ENCODE measurements at regions not wholly inside any gene's neighbourhood (a gene's known extent, or its start where the extent isn't known, plus 50 kb on each side); places are given as distances from the start of the nearest gene placed in this dataset.
A peak's percentile ranks its signal among the peaks of the same experiment; 100 is the strongest.

GRCh38 chr9:119559986-119560385 lies 190.8 kb upstream of the BRINP1 start:
- no peaks in the 10 kb centered on the region for H3K4me1 Mint-ChIP-seq (ENCODE audit: insufficient read depth, unreplicated experiment)
- ChIA-PET CTCF (interaction anchor here (3.2 kb wide), 1 partner anchor 789 kb away, joined by 13 read pairs; no protein-coding TSS in a partner anchor), POLR2A (no interaction called here)
- H3K9me3 Mint-ChIP-seq (ENCODE audit: unreplicated experiment) = peaks cover 7% of the 10 kb centered on the region
- H3K27me3 Mint-ChIP-seq (ENCODE audit: insufficient read depth, unreplicated experiment) = peaks cover 12% of the 10 kb centered on the region
- no peak overlapping the region for H3K4me3 Mint-ChIP-seq (ENCODE audit: unreplicated experiment)
- no TSS peak for BruUV-seq (replicated peaks)
- intact Hi-C loops (cut with micrococcal nuclease) = loop anchor here (10.0 kb wide), 1 partner anchor 135 kb away; no protein-coding TSS in a partner anchor
- DNase-seq (ENCODE audit: unreplicated experiment) = no peak
- no peak overlapping the region for H3K27ac Mint-ChIP-seq (ENCODE audit: low read depth, unreplicated experiment)
- no peak for TF ChIP-seq CTCF (IDR thresholded peaks at IDR 0.05; ENCODE audit: unreplicated experiment)
- no peaks in the 10 kb centered on the region for H3K36me3 Mint-ChIP-seq (ENCODE audit: insufficient read depth, unreplicated experiment)

- CTCF ChIA-PET = interaction anchor here (0.5 to 4.7 kb wide), 5 partner anchors 122 to 918 kb away, joined by 3 to 18 read pairs (median 4); no protein-coding TSS in a partner anchor
- peaks cover 7% of the 10 kb centered on the region for H3K9me3 Mint-ChIP-seq (ENCODE audit: unreplicated experiment)
- no peak for DNase-seq (ENCODE audit: unreplicated experiment)
- TF ChIP-seq CTCF (IDR thresholded peaks at IDR 0.05; ENCODE audit: unreplicated experiment) = no peak
- intact Hi-C loops (cut with micrococcal nuclease) = no loop called here
- peaks cover 12% of the 10 kb centered on the region for H3K27me3 Mint-ChIP-seq (ENCODE audit: insufficient read depth, unreplicated experiment)
- no TSS peak for BruUV-seq (replicated peaks)
- no peaks in the 10 kb centered on the region for H3K4me1 Mint-ChIP-seq (ENCODE audit: insufficient read depth, unreplicated experiment)
- no peak overlapping the region for H3K4me3 Mint-ChIP-seq (ENCODE audit: unreplicated experiment)
- H3K36me3 Mint-ChIP-seq (ENCODE audit: insufficient read depth, unreplicated experiment) = no peaks in the 10 kb centered on the region
- no peak overlapping the region for H3K27ac Mint-ChIP-seq (ENCODE audit: low read depth, unreplicated experiment)
- POLR2A ChIA-PET = no interaction called here
Measured at GRCh38 chr9:119559056-119559455, 189.8 kb upstream of the BRINP1 start.

- ChIA-PET POLR2A (no interaction called here), CTCF (interaction anchor here (0.5 to 4.7 kb wide), 39 partner anchors 8 to 1963 kb away, joined by 3 to 39 read pairs (median 4); no protein-coding TSS in a partner anchor)
- Mint-ChIP-seq H3K36me3 (ENCODE audit: insufficient read depth, unreplicated experiment) (no peaks in the 10 kb centered on the region), H3K4me1 (ENCODE audit: insufficient read depth, unreplicated experiment) (no peaks in the 10 kb centered on the region), H3K9me3 (ENCODE audit: unreplicated experiment) (no peaks in the 10 kb centered on the region), H3K4me3 (ENCODE audit: unreplicated experiment) (no peak overlapping the region), H3K27ac (ENCODE audit: low read depth, unreplicated experiment) (no peak overlapping the region), H3K27me3 (ENCODE audit: insufficient read depth, unreplicated experiment) (peaks cover 12% of the 10 kb centered on the region)
- TF ChIP-seq CTCF (IDR thresholded peaks at IDR 0.05; ENCODE audit: unreplicated experiment) = peak; percentile 74
- intact Hi-C loops (cut with micrococcal nuclease) = loop anchor here (1.0 to 2.0 kb wide), 5 partner anchors 412 to 975 kb away; no protein-coding TSS in a partner anchor
- DNase-seq (ENCODE audit: unreplicated experiment) = peak; percentile 40
- BruUV-seq (replicated peaks) = no TSS peak
Measured at GRCh38 chr9:119556129-119556875, 187.1 kb upstream of the BRINP1 start.

GRCh38 chr9:119544492-119544891 lies 175.3 kb upstream of the BRINP1 start:
- intact Hi-C loops (cut with micrococcal nuclease) = no loop called here
- Mint-ChIP-seq H3K36me3 (ENCODE audit: insufficient read depth, unreplicated experiment) (no peaks in the 10 kb centered on the region), H3K4me3 (ENCODE audit: unreplicated experiment) (no peak overlapping the region), H3K27ac (ENCODE audit: low read depth, unreplicated experiment) (no peak overlapping the region), H3K27me3 (ENCODE audit: insufficient read depth, unreplicated experiment) (no peaks in the 10 kb centered on the region), H3K4me1 (ENCODE audit: insufficient read depth, unreplicated experiment) (no peaks in the 10 kb centered on the region), H3K9me3 (ENCODE audit: unreplicated experiment) (peaks cover 8% of the 10 kb centered on the region)
- no peak for DNase-seq (ENCODE audit: unreplicated experiment)
- ChIA-PET POLR2A (no interaction called here), CTCF (interaction anchor here (1.8 kb wide), 1 partner anchor 12 kb away, joined by 6 read pairs; no protein-coding TSS in a partner anchor)
- TF ChIP-seq CTCF (IDR thresholded peaks at IDR 0.05; ENCODE audit: unreplicated experiment) = no peak
- BruUV-seq (replicated peaks) = no TSS peak

Data from MCF 10A (cell line).